Mesendoderm (in vitro differentiated cells): ENCODE measurements at regions not wholly inside any gene's neighbourhood (a gene's known extent, or its start where the extent isn't known, plus 50 kb on each side); places are given as distances from the start of the nearest gene placed in this dataset. TPM values are rescaled to one million over a fixed set of nuclear protein-coding genes. Genes with fewer than 3 reads are reported as not detected.

ENCODE experiments used
- DNase-seq: peaks from one replicate; pipeline ENCODE4 v3.0.0; 2013
- H2AK5ac ChIP-seq: 2 replicates; pipeline ENCODE4 v1.6.1; 2013; ENCODE audit warnings: low read length, inconsistent platforms
- H2BK120ac ChIP-seq: 2 replicates; pipeline ENCODE4 v1.6.1; 2013; ENCODE audit warnings: low read depth, mild to moderate bottlenecking, low read length, moderate library complexity, mixed read lengths
- H2BK15ac ChIP-seq: replicated peaks from 2 replicates; pipeline ENCODE4 v1.6.1; 2013; ENCODE audit warnings: low read depth, mild to moderate bottlenecking, moderate library complexity
- H2BK5ac ChIP-seq: 2 replicates; pipeline ENCODE4 v1.6.1; 2013; ENCODE audit warnings: low read length, inconsistent platforms
- H3K18ac ChIP-seq: 2 replicates; pipeline ENCODE4 v1.6.1; 2013; ENCODE audit warnings: mild to moderate bottlenecking, low read length, mixed read lengths
- H3K23ac ChIP-seq: one replicate; pipeline ENCODE4 v1.6.1; 2013; ENCODE audit warnings: low read length
- H3K27ac ChIP-seq: 2 replicates; pipeline ENCODE4 v1.5.1; 2013; ENCODE audit warnings: low read depth, mild to moderate bottlenecking, inconsistent platforms, low read length, moderate library complexity
- H3K27me3 ChIP-seq: 2 replicates; pipeline ENCODE4 v1.6.1; 2013; ENCODE audit warnings: low read length, control low read depth, mild to moderate bottlenecking, inconsistent platforms; ENCODE audit not compliant: insufficient read depth, poor library complexity
- H3K36me3 ChIP-seq: 2 replicates; pipeline ENCODE4 v1.6.1; 2013; ENCODE audit warnings: low read length, inconsistent platforms; ENCODE audit not compliant: control insufficient read depth, insufficient read depth
- H3K4ac ChIP-seq: one replicate; pipeline ENCODE4 v1.6.1; 2013; ENCODE audit warnings: low read depth, mild to moderate bottlenecking, low read length, moderate library complexity
- H3K4me1 ChIP-seq: 2 replicates; pipeline ENCODE4 v1.6.1; 2013; ENCODE audit warnings: low read depth, low read length, inconsistent platforms; ENCODE audit not compliant: control insufficient read depth
- H3K4me2 ChIP-seq: 2 replicates; pipeline ENCODE4 v1.6.1; 2013; ENCODE audit warnings: low read length
- H3K4me3 ChIP-seq: 2 replicates; pipeline ENCODE4 v1.5.1; 2013; ENCODE audit warnings: mild to moderate bottlenecking, low read length
- H3K56ac ChIP-seq: one replicate; pipeline ENCODE4 v1.6.1; 2013; ENCODE audit warnings: low read length
- H3K79me1 ChIP-seq: 2 replicates; pipeline ENCODE4 v1.6.1; 2013; ENCODE audit warnings: low read length, inconsistent platforms
- H3K79me2 ChIP-seq: 2 replicates; pipeline ENCODE4 v1.6.1; 2013; ENCODE audit warnings: mild to moderate bottlenecking, low read length; ENCODE audit not compliant: control insufficient read depth, insufficient read depth
- H3K9ac ChIP-seq: 2 replicates; pipeline ENCODE4 v1.6.1; 2013; ENCODE audit warnings: low read length, inconsistent platforms
- H4K5ac ChIP-seq: one replicate; pipeline ENCODE4 v1.6.1; 2013; ENCODE audit warnings: low read length
- H4K8ac ChIP-seq: one replicate; pipeline ENCODE4 v1.6.1; 2013; ENCODE audit warnings: low read depth, mild to moderate bottlenecking, control low read depth, low read length, moderate library complexity
- WGBS: extraction: QIAGEN DNeasy Blood & Tissue Kit; methylation state at CpG from one replicate; pipeline ENCODE4 v1.1.7; 2013; ENCODE audit warnings: low lambda C conversion rate, missing lambda C conversion rate; ENCODE audit not compliant: insufficient coverage; ENCODE audit errors: extremely low coverage; 5-methylcytosine and 5-hydroxymethylcytosine counted together
- small RNA-seq: library from polyadenylated mRNA; stranded (forward); fragments of <200 nt; extraction: miRNeasy Mini kit (QIAGEN cat#:217004); gene quantifications from one replicate; pipeline ENCODE3, GENCODE V24; 2013; ENCODE audit not compliant: insufficient read depth

- Histone ChIP-seq H2BK5ac (no peak overlapping the region), H3K36me3 (no peaks in the 10 kb centered on the region), H3K27ac (no peak overlapping the region), H3K4me1 (no peaks in the 10 kb centered on the region), H4K8ac (no peak overlapping the region), H2AK5ac (no peak overlapping the region), H3K18ac (no peak overlapping the region), H3K4me3 (no peak overlapping the region), H3K9ac (no peak overlapping the region), H2BK15ac (no peak overlapping the region), H3K4me2 (no peak overlapping the region), H3K23ac (no peak overlapping the region), H4K5ac (no peak overlapping the region), H3K56ac (no peak overlapping the region), H3K4ac (no peak overlapping the region), H3K27me3 (no peaks in the 10 kb centered on the region), H3K79me1 (no peaks in the 10 kb centered on the region), H3K79me2 (no peaks in the 10 kb centered on the region), H2BK120ac (no peak overlapping the region)
- DNase-seq = no peak
- no CpG with 5 or more reads among the region's 3 CpGs for WGBS
Observed at GRCh38 chr2:14569294-14569693, 63.2 kb upstream of the LRATD1 start.

GRCh38 chr2:14572633-14573032 is 59.9 kb upstream of the LRATD1 start:
- no peak for DNase-seq

GRCh38 chr2:14577843-14578242 is 54.7 kb upstream of the LRATD1 start:
- H2BK120ac ChIP-seq = no peak overlapping the region
- H3K4ac ChIP-seq = no peak overlapping the region
- H3K9ac ChIP-seq = no peak overlapping the region
- WGBS = no CpG with 5 or more reads among the region's 4 CpGs
- no peaks in the 10 kb centered on the region for H3K27me3 ChIP-seq
- H3K79me1 ChIP-seq = no peaks in the 10 kb centered on the region
- no peak overlapping the region for H3K4me3 ChIP-seq
- no peak for DNase-seq
- H4K5ac ChIP-seq = no peak overlapping the region
- H2BK15ac ChIP-seq = no peak overlapping the region
- no peak overlapping the region for H3K27ac ChIP-seq
- no peak overlapping the region for H2AK5ac ChIP-seq
- H3K56ac ChIP-seq = no peak overlapping the region
- H4K8ac ChIP-seq = no peak overlapping the region
- no peak overlapping the region for H2BK5ac ChIP-seq
- no peaks in the 10 kb centered on the region for H3K36me3 ChIP-seq
- H3K23ac ChIP-seq = no peak overlapping the region
- no peaks in the 10 kb centered on the region for H3K79me2 ChIP-seq
- H3K4me1 ChIP-seq = no peaks in the 10 kb centered on the region
- no peak overlapping the region for H3K4me2 ChIP-seq
- no peak overlapping the region for H3K18ac ChIP-seq

More at GRCh38 chr2:14572633-14573032, 59.9 kb upstream of the LRATD1 start:
- no peaks in the 10 kb centered on the region for H3K27me3 ChIP-seq
- no peaks in the 10 kb centered on the region for H3K79me1 ChIP-seq
- H3K4ac ChIP-seq = no peak overlapping the region
- H3K4me3 ChIP-seq = no peak overlapping the region
- no peak overlapping the region for H4K5ac ChIP-seq
- H2BK120ac ChIP-seq = no peak overlapping the region
- no peak overlapping the region for H3K56ac ChIP-seq
- no peaks in the 10 kb centered on the region for H3K79me2 ChIP-seq
- H3K4me1 ChIP-seq = no peaks in the 10 kb centered on the region
- no peak overlapping the region for H3K4me2 ChIP-seq
- H3K36me3 ChIP-seq = no peaks in the 10 kb centered on the region
- H4K8ac ChIP-seq = no peak overlapping the region
- H3K9ac ChIP-seq = no peak overlapping the region
- no peak overlapping the region for H3K27ac ChIP-seq
- H2BK5ac ChIP-seq = no peak overlapping the region
- no peak overlapping the region for H2BK15ac ChIP-seq
- no peak overlapping the region for H3K23ac ChIP-seq
- H2AK5ac ChIP-seq = no peak overlapping the region
- WGBS = no CpG with 5 or more reads among the region's 2 CpGs
- H3K18ac ChIP-seq = no peak overlapping the region

Small RNA genes lying in the stretch of these regions (small RNA-seq; reads per million reads assigned to genes)
- not detected for gene RF00017
- not detected for gene RNU6-1288P
